ENCODE measurements at regions not wholly inside any gene's neighbourhood (a gene's known extent, or its start where the extent isn't known, plus 50 kb on each side); places are given as distances from the start of the nearest gene placed in this dataset.
"Not testable (repeated sequence)": the region's sequence is repeated elsewhere in the genome, so short reads cannot be mapped to it uniquely, and the experiment has no call there.

DNA sequence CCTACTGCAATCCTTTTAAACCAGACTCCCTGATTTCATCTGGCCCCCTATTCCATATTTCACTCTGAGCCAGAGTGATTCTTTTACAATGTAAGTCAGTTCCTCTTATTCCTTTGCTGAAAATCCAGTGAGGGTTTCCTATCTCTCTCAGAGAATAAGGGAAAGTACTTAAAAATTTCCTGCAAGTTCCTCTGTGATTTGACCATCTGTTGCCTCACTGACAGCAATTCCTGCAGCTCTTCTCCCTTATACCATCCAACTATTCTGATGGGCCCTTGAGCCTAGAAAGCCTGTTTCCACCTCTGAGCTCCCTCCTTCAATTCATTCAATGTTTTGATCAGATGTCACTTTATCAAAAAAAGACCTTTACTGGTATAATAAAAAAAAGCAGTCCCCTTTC is 317.1 kb upstream of the CCNH start:
- POLR2A ChIA-PET = no interaction called here
- CTCF ChIA-PET = no interaction called here
- TF ChIP-seq, protein P1, sequence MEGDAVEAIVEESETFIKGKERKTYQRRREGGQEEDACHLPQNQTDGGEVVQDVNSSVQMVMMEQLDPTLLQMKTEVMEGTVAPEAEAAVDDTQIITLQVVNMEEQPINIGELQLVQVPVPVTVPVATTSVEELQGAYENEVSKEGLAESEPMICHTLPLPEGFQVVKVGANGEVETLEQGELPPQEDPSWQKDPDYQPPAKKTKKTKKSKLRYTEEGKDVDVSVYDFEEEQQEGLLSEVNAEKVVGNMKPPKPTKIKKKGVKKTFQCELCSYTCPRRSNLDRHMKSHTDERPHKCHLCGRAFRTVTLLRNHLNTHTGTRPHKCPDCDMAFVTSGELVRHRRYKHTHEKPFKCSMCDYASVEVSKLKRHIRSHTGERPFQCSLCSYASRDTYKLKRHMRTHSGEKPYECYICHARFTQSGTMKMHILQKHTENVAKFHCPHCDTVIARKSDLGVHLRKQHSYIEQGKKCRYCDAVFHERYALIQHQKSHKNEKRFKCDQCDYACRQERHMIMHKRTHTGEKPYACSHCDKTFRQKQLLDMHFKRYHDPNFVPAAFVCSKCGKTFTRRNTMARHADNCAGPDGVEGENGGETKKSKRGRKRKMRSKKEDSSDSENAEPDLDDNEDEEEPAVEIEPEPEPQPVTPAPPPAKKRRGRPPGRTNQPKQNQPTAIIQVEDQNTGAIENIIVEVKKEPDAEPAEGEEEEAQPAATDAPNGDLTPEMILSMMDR (IDR thresholded peaks at IDR 0.05; ENCODE audit: control extremely low read depth, extremely low read depth, low read depth, missing control alignments) = no peak
- DNase-seq (ENCODE audit: extremely low spot score) = no peak

DNA sequence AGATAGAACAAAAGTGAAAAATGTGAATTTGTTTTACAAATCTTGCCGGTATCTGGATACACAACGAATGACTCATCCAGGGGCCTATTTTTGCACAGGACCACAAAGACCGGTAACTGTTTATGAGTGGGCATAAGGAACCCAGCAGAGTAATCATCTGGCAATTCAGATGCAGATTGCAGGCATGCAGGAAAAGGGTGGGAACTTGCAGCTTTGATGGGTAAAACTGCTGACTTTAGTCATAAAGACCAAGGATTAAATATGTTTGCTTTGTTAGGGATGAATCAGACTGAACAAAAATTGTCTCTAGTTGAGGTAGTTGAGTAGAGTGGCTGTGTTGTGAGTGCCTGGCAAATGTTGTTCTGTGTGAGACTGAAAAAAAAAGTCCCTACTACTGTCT is 309.6 kb upstream of the CCNH start:
- CTCF ChIA-PET = no interaction called here
- TF ChIP-seq, protein P1 (IDR thresholded peaks at IDR 0.05; ENCODE audit: control extremely low read depth, extremely low read depth, low read depth, missing control alignments) = no peak
- no peak for DNase-seq (ENCODE audit: extremely low spot score)
- POLR2A ChIA-PET = no interaction called here

DNA sequence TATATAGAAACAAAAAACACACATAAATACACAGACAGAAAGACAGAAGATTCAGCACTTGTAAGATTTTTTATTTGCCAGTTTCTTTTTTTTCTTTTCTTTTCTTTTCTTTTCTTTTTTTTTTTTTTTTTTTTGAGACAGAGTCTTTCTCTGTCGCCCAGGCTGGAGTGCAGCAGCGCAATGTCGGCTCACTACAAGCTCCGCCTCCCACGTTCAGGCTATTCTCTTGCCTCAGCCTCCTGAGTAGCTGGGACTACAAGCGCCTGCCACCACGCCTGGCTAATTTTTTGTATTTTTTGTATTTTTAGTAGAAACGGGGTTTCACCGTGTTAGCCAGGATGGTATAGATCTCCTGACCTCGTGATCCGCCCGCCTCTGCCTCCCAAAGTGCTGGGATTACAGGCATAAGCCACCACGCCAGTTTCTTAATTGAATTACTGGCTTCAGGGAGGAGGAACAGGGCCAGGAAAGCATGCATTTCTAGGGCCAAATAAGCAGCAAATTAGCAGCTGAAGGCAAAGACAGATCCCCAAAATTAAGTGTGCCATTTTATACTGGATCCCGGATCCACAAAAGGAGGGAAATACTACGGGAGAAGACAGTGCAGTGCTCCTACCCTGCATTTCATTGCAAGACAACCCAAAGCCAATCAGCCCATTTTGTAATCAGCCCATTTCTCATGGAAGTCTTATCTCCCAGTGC is 305.6 kb upstream of the CCNH start:
- DNase-seq (ENCODE audit: extremely low spot score); CTCF ChIA-PET: not testable (repeated sequence)
- POLR2A ChIA-PET = interaction anchor here (0.8 kb wide), 1 partner anchor 942 kb away, joined by 3 read pairs; no protein-coding TSS in a partner anchor

DNA sequence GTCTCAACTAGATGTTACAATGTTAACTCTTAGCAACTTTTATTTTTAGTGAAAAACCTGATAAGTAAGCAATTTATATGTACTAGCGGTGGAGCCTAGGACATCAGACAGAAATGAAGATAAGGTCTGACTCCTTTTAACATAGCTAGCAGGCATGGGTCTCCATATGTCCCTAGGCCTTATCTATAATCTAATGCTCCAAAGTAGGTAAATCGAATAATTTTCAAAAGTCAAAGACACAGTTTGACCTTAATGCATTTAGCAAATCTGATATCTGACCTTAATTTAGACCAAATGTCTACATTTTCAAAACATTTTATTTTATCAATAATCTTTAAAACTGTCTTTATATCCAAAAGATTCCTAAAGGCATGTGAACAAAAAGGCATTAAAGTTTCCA is 305.0 kb upstream of the CCNH start:
- ChIA-PET CTCF (no interaction called here), POLR2A (no interaction called here)
- no peak for DNase-seq (ENCODE audit: extremely low spot score)
- TF ChIP-seq, protein P1 (IDR thresholded peaks at IDR 0.05; ENCODE audit: control extremely low read depth, extremely low read depth, low read depth, missing control alignments) = no peak

DNA sequence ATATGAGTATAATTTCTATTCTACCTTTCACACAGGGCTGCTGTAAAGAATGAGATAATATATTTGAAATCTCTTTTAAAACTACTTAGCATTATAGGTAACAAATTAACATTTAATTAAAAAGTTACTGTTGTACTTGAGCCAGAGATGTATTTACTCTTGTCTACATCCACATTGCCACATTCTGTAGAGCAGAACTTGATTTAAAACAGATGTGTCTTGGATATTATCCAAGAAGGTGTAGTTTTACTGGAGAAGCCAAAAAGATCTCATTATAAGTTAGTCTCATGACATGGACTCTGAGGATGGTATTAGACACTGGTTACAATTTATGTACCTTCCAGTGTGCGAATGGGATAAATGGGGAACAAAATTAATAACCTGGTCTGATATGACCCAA is 293.1 kb upstream of the CCNH start:
- POLR2A ChIA-PET = no interaction called here
- TF ChIP-seq, protein P1 (IDR thresholded peaks at IDR 0.05; ENCODE audit: control extremely low read depth, extremely low read depth, low read depth, missing control alignments) = no peak
- no peak for DNase-seq (ENCODE audit: extremely low spot score)
- CTCF ChIA-PET = no interaction called here

DNA sequence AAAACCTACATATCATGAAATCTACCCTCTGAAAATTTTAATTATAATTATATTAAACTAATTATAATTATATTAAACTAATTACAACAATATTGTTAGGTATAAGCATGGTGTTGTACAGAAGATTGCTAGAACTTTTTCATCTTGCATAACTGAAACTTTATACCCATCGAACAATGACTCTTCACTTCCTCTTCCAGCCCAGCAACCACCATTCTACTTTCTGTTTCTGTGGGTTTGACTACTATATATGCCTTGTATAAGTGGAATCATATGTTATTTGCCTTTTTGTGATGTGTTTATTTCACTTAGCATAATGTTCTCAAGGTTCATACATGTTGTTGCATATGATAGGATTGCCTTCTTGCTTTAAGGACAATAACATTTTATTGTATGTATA is 274.2 kb upstream of the CCNH start:
- no peak for DNase-seq (ENCODE audit: extremely low spot score)
- ChIA-PET POLR2A (no interaction called here), CTCF (no interaction called here)
- TF ChIP-seq, protein P1 (IDR thresholded peaks at IDR 0.05; ENCODE audit: control extremely low read depth, extremely low read depth, low read depth, missing control alignments) = no peak

DNA sequence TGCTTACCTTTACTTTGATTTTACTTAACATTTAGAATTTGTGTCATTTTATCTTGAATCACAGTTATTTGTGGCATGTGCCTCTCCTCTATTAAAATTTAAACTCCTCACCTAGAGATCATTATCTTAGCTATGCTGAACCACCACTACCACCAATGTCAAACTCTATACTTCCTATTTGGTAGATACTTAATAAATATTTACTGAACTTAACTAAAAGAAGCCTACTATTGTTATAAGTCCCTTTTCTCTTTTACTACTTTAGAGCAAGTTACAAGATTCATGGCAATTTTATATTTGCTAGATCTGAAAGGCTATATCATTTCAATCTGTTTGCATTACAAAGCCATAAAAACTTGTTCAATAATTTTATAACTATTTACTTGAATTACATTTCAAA is 273.3 kb upstream of the CCNH start:
- DNase-seq (ENCODE audit: extremely low spot score) = no peak
- TF ChIP-seq, protein P1 (IDR thresholded peaks at IDR 0.05; ENCODE audit: control extremely low read depth, extremely low read depth, low read depth, missing control alignments) = no peak
- ChIA-PET POLR2A (no interaction called here), CTCF (no interaction called here)

Measured in GM10248 (cell line).